HUES48 (cell line): ENCODE measurements at regions not wholly inside any gene's neighbourhood (a gene's known extent, or its start where the extent isn't known, plus 50 kb on each side); places are given as distances from the start of the nearest gene placed in this dataset.

Experiments used
- H3K27ac ChIP-seq: one replicate; pipeline ENCODE4 v1.7.0; 2013; ENCODE audit warnings: low read depth, low read length, inconsistent platforms
- H3K27me3 ChIP-seq: 2 replicates; pipeline ENCODE4 v1.6.1; 2013; ENCODE audit warnings: mild to moderate bottlenecking, low read length; ENCODE audit not compliant: control insufficient read depth, insufficient read depth
- H3K36me3 ChIP-seq: 2 replicates; pipeline ENCODE4 v1.6.1; 2013; ENCODE audit warnings: low read length; ENCODE audit not compliant: control insufficient read depth, insufficient read depth
- H3K4me1 ChIP-seq: 2 replicates; pipeline ENCODE4 v1.6.1; 2013; ENCODE audit warnings: mild to moderate bottlenecking, low read length; ENCODE audit not compliant: control insufficient read depth, insufficient read depth
- H3K4me3 ChIP-seq: 2 replicates; pipeline ENCODE4 v1.5.1; 2013; ENCODE audit warnings: mild to moderate bottlenecking, low read depth, low read length
- H3K9ac ChIP-seq: 2 replicates; pipeline ENCODE4 v1.6.1; 2013; ENCODE audit warnings: mild to moderate bottlenecking, low read depth, low read length, moderate library complexity
- H3K9me3 ChIP-seq: 2 replicates; pipeline ENCODE4 v1.6.1; 2013; ENCODE audit warnings: low read length; ENCODE audit not compliant: control insufficient read depth, insufficient read depth

GRCh38 chr5:176180339-176180738 is 57.9 kb upstream of the SIMC1 start:
- H3K9me3 ChIP-seq: no peaks in the 10 kb centered on the region
- H3K4me1 ChIP-seq: peaks cover 6% of the 10 kb centered on the region; the same call in 1 of the 2 replicates
- peaks cover 13% of the 10 kb centered on the region for H3K27me3 ChIP-seq
- no peak overlapping the region for H3K9ac ChIP-seq
- H3K27ac ChIP-seq: no peak overlapping the region
- no peaks in the 10 kb centered on the region for H3K36me3 ChIP-seq
- H3K4me3 ChIP-seq: no peak overlapping the region

DNA sequence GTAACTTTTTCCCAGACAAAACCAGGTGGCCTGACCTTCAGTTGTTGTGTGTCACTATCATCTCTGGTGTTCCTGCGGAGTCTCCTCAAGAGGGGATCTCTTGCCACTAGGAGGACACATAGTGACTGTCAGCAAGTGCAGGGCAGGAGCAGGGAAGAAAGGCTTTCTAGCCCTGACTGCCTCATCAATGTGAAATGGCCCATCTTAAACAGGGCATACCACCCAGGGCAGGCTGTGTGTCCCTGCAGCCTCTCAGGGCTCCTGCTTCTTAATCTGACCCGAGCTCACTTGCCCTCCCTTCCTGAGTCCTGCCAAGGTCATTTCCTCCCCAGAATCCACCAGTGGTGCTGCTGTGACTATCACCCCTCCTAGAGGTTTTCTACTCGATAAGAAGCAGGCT is 57.4 kb upstream of the SIMC1 start:
- Histone ChIP-seq H3K36me3 (no peaks in the 10 kb centered on the region), H3K27ac (no peak overlapping the region), H3K4me1 (peaks cover 6% of the 10 kb centered on the region; the same call in 1 of the 2 replicates), H3K9ac (no peak overlapping the region), H3K4me3 (no peak overlapping the region), H3K27me3 (peaks cover 9% of the 10 kb centered on the region), H3K9me3 (no peaks in the 10 kb centered on the region)

- Histone ChIP-seq H3K4me3 (no peak overlapping the region), H3K27ac (no peak overlapping the region), H3K9me3 (no peaks in the 10 kb centered on the region), H3K4me1 (peaks cover 6% of the 10 kb centered on the region; the same call in 1 of the 2 replicates), H3K36me3 (no peaks in the 10 kb centered on the region), H3K9ac (no peak overlapping the region), H3K27me3 (peaks cover 3% of the 10 kb centered on the region)
These were observed 56.9 kb upstream of the SIMC1 start for GRCh38 chr5:176181271-176181855.

GRCh38 chr5:176183321-176184074 is 54.7 kb upstream of the SIMC1 start:
- H3K9me3 ChIP-seq: no peaks in the 10 kb centered on the region
- H3K36me3 ChIP-seq: no peaks in the 10 kb centered on the region
- H3K4me3 ChIP-seq: no peak overlapping the region
- no peak overlapping the region for H3K9ac ChIP-seq
- H3K4me1 ChIP-seq: peaks cover 6% of the 10 kb centered on the region; the same call in 1 of the 2 replicates
- no peak overlapping the region for H3K27ac ChIP-seq
- no peaks in the 10 kb centered on the region for H3K27me3 ChIP-seq

DNA sequence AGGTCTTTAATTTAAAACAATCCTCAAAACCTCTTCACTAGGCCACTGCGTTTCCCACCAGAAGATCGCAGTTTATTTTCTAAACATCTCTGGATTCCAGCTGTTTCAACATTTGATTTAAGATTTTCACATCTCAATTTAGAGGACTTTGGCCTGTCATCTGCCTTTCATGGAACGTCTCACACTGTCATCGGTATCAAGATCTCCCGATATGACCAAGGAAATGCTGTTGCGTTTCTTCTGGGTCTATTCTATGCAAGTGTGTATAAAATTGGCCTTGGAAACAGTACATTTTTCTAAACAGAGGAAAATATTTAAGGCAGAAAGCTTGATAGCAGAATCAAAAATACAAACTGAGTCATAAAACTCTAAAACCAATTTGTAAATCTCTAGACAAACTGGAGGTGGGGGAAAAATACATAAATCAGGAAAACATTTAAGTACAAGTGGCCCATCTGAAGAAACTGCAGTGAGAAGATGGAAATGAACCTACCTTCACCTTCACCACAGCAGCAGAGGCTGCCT is 53.6 kb upstream of the SIMC1 start:
- no peaks in the 10 kb centered on the region for H3K36me3 ChIP-seq
- no peak overlapping the region for H3K27ac ChIP-seq
- H3K27me3 ChIP-seq: no peaks in the 10 kb centered on the region
- H3K4me3 ChIP-seq: no peak overlapping the region
- no peaks in the 10 kb centered on the region for H3K9me3 ChIP-seq
- peaks cover 6% of the 10 kb centered on the region; the same call in 1 of the 2 replicates for H3K4me1 ChIP-seq
- no peak overlapping the region for H3K9ac ChIP-seq

GRCh38 chr5:176185133-176185733 is 53.0 kb upstream of the SIMC1 start:
- Histone ChIP-seq H3K27me3 (no peaks in the 10 kb centered on the region), H3K9ac (no peak overlapping the region), H3K4me3 (no peak overlapping the region), H3K4me1 (peaks cover 6% of the 10 kb centered on the region; the same call in 1 of the 2 replicates), H3K36me3 (no peaks in the 10 kb centered on the region), H3K9me3 (no peaks in the 10 kb centered on the region), H3K27ac (no peak overlapping the region)

- no peaks in the 10 kb centered on the region for H3K9me3 ChIP-seq
- no peaks in the 10 kb centered on the region for H3K27me3 ChIP-seq
- peaks cover 6% of the 10 kb centered on the region; the same call in 1 of the 2 replicates for H3K4me1 ChIP-seq
- H3K4me3 ChIP-seq: no peak overlapping the region
- no peak overlapping the region for H3K27ac ChIP-seq
- no peak overlapping the region for H3K9ac ChIP-seq
- no peaks in the 10 kb centered on the region for H3K36me3 ChIP-seq
These were observed 52.1 kb upstream of the SIMC1 start for GRCh38 chr5:176186107-176186506.

DNA sequence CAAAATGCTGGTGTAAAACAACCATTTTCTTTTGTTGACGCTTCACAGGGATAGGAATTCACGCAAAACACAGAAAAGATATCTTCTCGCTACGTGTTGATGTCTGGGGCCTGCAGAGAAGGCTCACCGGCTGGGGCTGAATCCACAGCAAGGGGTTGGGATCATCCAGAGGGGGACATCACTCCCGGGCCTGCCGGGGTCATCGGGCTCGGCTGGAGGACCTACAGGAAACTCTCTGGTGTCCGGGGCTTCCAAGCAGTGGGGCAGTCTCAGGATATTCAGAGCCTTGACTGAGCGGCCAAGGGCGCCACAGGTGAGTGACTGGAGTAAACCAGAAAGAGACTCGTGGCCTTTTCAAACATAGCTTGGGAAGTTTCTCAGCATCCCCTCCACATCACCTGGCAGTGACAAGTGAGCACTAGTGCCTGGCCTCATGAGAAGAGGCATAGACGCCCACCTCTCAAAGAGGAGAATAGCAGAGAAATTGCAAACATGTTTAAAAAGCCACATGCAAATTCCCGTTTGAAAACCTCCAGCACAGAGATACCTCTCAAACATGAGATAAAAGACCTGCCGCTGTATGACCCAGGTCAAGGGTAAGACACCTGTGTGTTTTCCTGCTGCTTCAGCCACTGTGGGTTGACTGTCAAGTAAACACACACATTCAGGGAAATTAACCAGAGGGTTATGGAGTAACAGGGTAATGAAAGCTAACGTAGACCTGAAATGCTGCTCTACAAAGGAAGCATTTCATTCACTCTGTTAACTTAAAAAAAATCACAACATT is 50.8 kb upstream of the SIMC1 start:
- H3K27me3 ChIP-seq: peaks cover 5% of the 10 kb centered on the region

GRCh38 chr5:176188085-176188484 is 50.1 kb upstream of the SIMC1 start:
- Histone ChIP-seq H3K27me3 (peaks cover 9% of the 10 kb centered on the region), H3K4me1 (peaks cover 6% of the 10 kb centered on the region; the same call in 1 of the 2 replicates), H3K36me3 (no peaks in the 10 kb centered on the region), H3K9ac (no peak overlapping the region), H3K9me3 (no peaks in the 10 kb centered on the region), H3K4me3 (no peak overlapping the region), H3K27ac (no peak overlapping the region)

More for the DNA sequence above, 50.8 kb upstream of the SIMC1 start:
- peaks cover 6% of the 10 kb centered on the region; the same call in 1 of the 2 replicates for H3K4me1 ChIP-seq
- H3K36me3 ChIP-seq: no peaks in the 10 kb centered on the region
- no peaks in the 10 kb centered on the region for H3K9me3 ChIP-seq
- H3K9ac ChIP-seq: no peak overlapping the region
- no peak overlapping the region for H3K4me3 ChIP-seq
- no peak overlapping the region for H3K27ac ChIP-seq
